ENCODE measurements at regions not wholly inside any gene's neighbourhood (a gene's known extent, or its start where the extent isn't known, plus 50 kb on each side); places are given as distances from the start of the nearest gene placed in this dataset.
"Not testable (repeated sequence)": the region's sequence is repeated elsewhere in the genome, so short reads cannot be mapped to it uniquely, and the experiment has no call there.

DNA sequence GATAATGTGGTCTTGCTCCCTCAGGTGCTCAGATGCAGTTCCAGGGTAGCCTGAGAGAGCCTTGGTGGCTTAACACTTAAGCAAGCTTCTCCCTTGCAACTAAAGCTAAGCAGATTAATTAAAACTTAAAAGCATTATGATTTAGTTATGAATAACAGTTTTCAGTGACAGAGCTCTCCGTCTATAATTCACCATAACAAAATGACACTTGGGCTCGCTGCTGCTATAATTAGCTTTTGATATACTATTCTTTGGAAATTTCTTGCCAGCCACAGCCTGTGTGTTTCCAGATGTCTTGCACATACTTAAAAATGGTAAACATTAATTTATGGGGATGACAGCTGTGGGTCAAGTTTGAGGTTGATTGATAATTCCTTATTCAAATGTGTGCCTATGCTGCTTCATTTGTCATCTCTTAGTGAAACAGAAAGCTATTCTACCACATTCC lies 380.5 kb downstream of the TFAP2B start:
- POLR2A ChIA-PET (ENCODE audit: low non-redundant PET): no interaction called here
- BruUV-seq (replicated peaks): no TSS peak

GRCh38 chr6:51199733-51200260 lies 381.1 kb downstream of the TFAP2B start:
- CTCF ChIA-PET: no interaction called here
- no TSS peak for BruUV-seq (replicated peaks)

More for the DNA sequence above, 380.5 kb downstream of the TFAP2B start:
- CTCF ChIA-PET: no interaction called here
- H3K4me1 ChIP-seq (ENCODE audit: insufficient read depth, low read length, poor library complexity, severe bottlenecking): no peaks in the 10 kb centered on the region
- no peak for DNase-seq (ENCODE audit: low spot score)
- intact Hi-C loops (cut with micrococcal nuclease; ENCODE audit: unreplicated experiment): no loop called here
- H3K36me3 ChIP-seq (ENCODE audit: insufficient read depth, low read length, poor library complexity, severe bottlenecking): no peaks in the 10 kb centered on the region
- H3K27ac ChIP-seq (ENCODE audit: low read depth, low read length, poor library complexity, severe bottlenecking): no peak overlapping the region
- no peak for TF ChIP-seq CTCF (conservative IDR thresholded peaks at IDR 0.05; ENCODE audit: low read depth, low read length)
- TF ChIP-seq EZH2 (IDR thresholded peaks at IDR 0.05; ENCODE audit: borderline replicate concordance, low read depth, low read length, poor library complexity, severe bottlenecking): no peak
- H3K4me3 ChIP-seq (ENCODE audit: low read depth, low read length, poor library complexity, severe bottlenecking): no peak overlapping the region
- H3K27me3 ChIP-seq (replicated peaks; ENCODE audit: insufficient read depth, low read depth, low read length, poor library complexity): no peaks in the 10 kb centered on the region
- H3K9me3 ChIP-seq (ENCODE audit: low read depth, low read length, poor library complexity, severe bottlenecking): no peaks in the 10 kb centered on the region

GRCh38 chr6:51200676-51201075 lies 382.0 kb downstream of the TFAP2B start:
- H3K4me3 ChIP-seq (ENCODE audit: low read depth, low read length, poor library complexity, severe bottlenecking): no peak overlapping the region
- CTCF ChIA-PET: no interaction called here
- H3K27ac ChIP-seq (ENCODE audit: low read depth, low read length, poor library complexity, severe bottlenecking): no peak overlapping the region
- no peak for TF ChIP-seq EZH2 (IDR thresholded peaks at IDR 0.05; ENCODE audit: borderline replicate concordance, low read depth, low read length, poor library complexity, severe bottlenecking)
- TF ChIP-seq CTCF (conservative IDR thresholded peaks at IDR 0.05; ENCODE audit: low read depth, low read length): no peak
- H3K9me3 ChIP-seq (ENCODE audit: low read depth, low read length, poor library complexity, severe bottlenecking): no peaks in the 10 kb centered on the region
- DNase-seq (ENCODE audit: low spot score): no peak
- no peaks in the 10 kb centered on the region for H3K4me1 ChIP-seq (ENCODE audit: insufficient read depth, low read length, poor library complexity, severe bottlenecking)
- no TSS peak for BruUV-seq (replicated peaks)
- POLR2A ChIA-PET (ENCODE audit: low non-redundant PET): no interaction called here
- intact Hi-C loops (cut with micrococcal nuclease; ENCODE audit: unreplicated experiment): no loop called here
- no peaks in the 10 kb centered on the region for H3K27me3 ChIP-seq (replicated peaks; ENCODE audit: insufficient read depth, low read depth, low read length, poor library complexity)
- no peaks in the 10 kb centered on the region for H3K36me3 ChIP-seq (ENCODE audit: insufficient read depth, low read length, poor library complexity, severe bottlenecking)

More at GRCh38 chr6:51199733-51200260, 381.1 kb downstream of the TFAP2B start:
- no peaks in the 10 kb centered on the region for H3K36me3 ChIP-seq (ENCODE audit: insufficient read depth, low read length, poor library complexity, severe bottlenecking)
- no peak for DNase-seq (ENCODE audit: low spot score)
- intact Hi-C loops (cut with micrococcal nuclease; ENCODE audit: unreplicated experiment): no loop called here
- H3K27me3 ChIP-seq (replicated peaks; ENCODE audit: insufficient read depth, low read depth, low read length, poor library complexity): no peaks in the 10 kb centered on the region
- no peaks in the 10 kb centered on the region for H3K4me1 ChIP-seq (ENCODE audit: insufficient read depth, low read length, poor library complexity, severe bottlenecking)
- POLR2A ChIA-PET (ENCODE audit: low non-redundant PET): no interaction called here
- H3K4me3 ChIP-seq (ENCODE audit: low read depth, low read length, poor library complexity, severe bottlenecking): no peak overlapping the region
- TF ChIP-seq CTCF (conservative IDR thresholded peaks at IDR 0.05; ENCODE audit: low read depth, low read length) (no peak), EZH2 (IDR thresholded peaks at IDR 0.05; ENCODE audit: borderline replicate concordance, low read depth, low read length, poor library complexity, severe bottlenecking) (no peak)
- no peak overlapping the region for H3K27ac ChIP-seq (ENCODE audit: low read depth, low read length, poor library complexity, severe bottlenecking)
- no peaks in the 10 kb centered on the region for H3K9me3 ChIP-seq (ENCODE audit: low read depth, low read length, poor library complexity, severe bottlenecking)

- H3K9me3 ChIP-seq (ENCODE audit: low read depth, low read length, poor library complexity, severe bottlenecking); H3K4me3 ChIP-seq (ENCODE audit: low read depth, low read length, poor library complexity, severe bottlenecking); intact Hi-C loops (cut with micrococcal nuclease; ENCODE audit: unreplicated experiment); BruUV-seq (replicated peaks); H3K4me1 ChIP-seq (ENCODE audit: insufficient read depth, low read length, poor library complexity, severe bottlenecking); H3K27me3 ChIP-seq (replicated peaks; ENCODE audit: insufficient read depth, low read depth, low read length, poor library complexity); POLR2A ChIA-PET (ENCODE audit: low non-redundant PET); H3K36me3 ChIP-seq (ENCODE audit: insufficient read depth, low read length, poor library complexity, severe bottlenecking); H3K27ac ChIP-seq (ENCODE audit: low read depth, low read length, poor library complexity, severe bottlenecking); DNase-seq (ENCODE audit: low spot score); CTCF ChIA-PET: not testable (repeated sequence)
Measured at GRCh38 chr6:51202653-51203052, 384.0 kb downstream of the TFAP2B start.

All from A673 (cell line).